Right atrium auricular region (tissue), 2 donors: ENCODE measurements at regions not wholly inside any gene's neighbourhood (a gene's known extent, or its start where the extent isn't known, plus 50 kb on each side); places are given as distances from the start of the nearest gene placed in this dataset.

ENCODE experiments used
- DNase-seq: peaks from one replicate; pipeline ENCODE4 v3.0.0-alpha.2; 2019; ENCODE audit warnings: low spot score
- H3K27ac ChIP-seq, 2 donors: fragments of 200-600 bp; sonication (generic); 1 replicate in 1 of 2; 2 replicates in 1 of 2; pipeline ENCODE4 v1.5.1; 2016 to 2019
- H3K27me3 ChIP-seq, 2 donors: fragments of 200-600 bp; sonication (generic); one replicate each; pipeline versions ENCODE4 v1.5.1 to v1.6.0; 2017 to 2019
- H3K36me3 ChIP-seq: fragments of 200-600 bp; sonication (generic); one replicate; pipeline ENCODE4 v1.5.1; 2016
- H3K4me1 ChIP-seq, 2 donors: fragments of 200-600 bp; sonication (generic); one replicate each; pipeline versions ENCODE4 v1.5.1 to v1.6.0; 2017 to 2019
- H3K4me3 ChIP-seq, 2 donors: fragments of 200-600 bp; sonication (generic); 1 replicate in 1 of 2; 2 replicates in 1 of 2; pipeline ENCODE4 v1.5.1; 2017 to 2019; ENCODE audit warnings: mild to moderate bottlenecking in 1 of 2, moderate library complexity in 1 of 2
- H3K9me3 ChIP-seq, 2 donors: fragments of 200-600 bp; sonication (generic); one replicate each; pipeline ENCODE4 v1.5.1; 2019
- TF ChIP-seq, protein P1 (sequence below), 2 donors: fragments of 200-600 bp; sonication (generic); IDR thresholded peaks; one replicate each; pipeline ENCODE4 v1.5.1; 2019; ENCODE audit warnings: antibody characterized with exemption in 2 of 2

DNA sequence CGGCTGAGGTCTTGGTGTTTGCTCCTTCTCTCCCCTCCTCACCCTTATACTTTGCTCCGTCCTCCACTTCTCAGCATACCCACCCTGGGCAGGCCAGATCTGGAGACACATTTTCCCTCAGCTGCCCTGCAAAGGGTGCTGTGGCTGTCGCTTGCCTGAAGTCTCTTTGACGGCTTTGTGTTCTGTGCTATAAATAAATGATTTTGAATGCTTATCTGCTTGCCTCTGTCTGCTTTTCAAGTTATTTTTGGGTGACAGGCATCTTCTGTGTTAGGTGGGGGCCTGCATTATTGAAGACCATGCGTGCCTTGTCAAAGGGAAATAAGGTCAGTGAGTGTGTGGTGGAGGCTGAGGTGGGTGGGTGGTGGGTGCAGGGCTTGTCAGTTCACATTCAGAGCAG is 66.9 kb upstream of the KCND3 start:
- no peaks in the 10 kb centered on the region for H3K36me3 ChIP-seq
- H3K9me3 ChIP-seq = no peaks in the 10 kb centered on the region
- no peaks in the 10 kb centered on the region for H3K27me3 ChIP-seq
- peaks cover 0 to 34% of the 10 kb centered on the region in 2 donors for H3K4me1 ChIP-seq
- no peak for DNase-seq
- TF ChIP-seq, protein P1, sequence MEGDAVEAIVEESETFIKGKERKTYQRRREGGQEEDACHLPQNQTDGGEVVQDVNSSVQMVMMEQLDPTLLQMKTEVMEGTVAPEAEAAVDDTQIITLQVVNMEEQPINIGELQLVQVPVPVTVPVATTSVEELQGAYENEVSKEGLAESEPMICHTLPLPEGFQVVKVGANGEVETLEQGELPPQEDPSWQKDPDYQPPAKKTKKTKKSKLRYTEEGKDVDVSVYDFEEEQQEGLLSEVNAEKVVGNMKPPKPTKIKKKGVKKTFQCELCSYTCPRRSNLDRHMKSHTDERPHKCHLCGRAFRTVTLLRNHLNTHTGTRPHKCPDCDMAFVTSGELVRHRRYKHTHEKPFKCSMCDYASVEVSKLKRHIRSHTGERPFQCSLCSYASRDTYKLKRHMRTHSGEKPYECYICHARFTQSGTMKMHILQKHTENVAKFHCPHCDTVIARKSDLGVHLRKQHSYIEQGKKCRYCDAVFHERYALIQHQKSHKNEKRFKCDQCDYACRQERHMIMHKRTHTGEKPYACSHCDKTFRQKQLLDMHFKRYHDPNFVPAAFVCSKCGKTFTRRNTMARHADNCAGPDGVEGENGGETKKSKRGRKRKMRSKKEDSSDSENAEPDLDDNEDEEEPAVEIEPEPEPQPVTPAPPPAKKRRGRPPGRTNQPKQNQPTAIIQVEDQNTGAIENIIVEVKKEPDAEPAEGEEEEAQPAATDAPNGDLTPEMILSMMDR (IDR thresholded peaks at IDR 0.05) = no peak
- no peak overlapping the region for H3K4me3 ChIP-seq
- peak overlapping the region; percentile 35 to 77 for H3K27ac ChIP-seq

DNA sequence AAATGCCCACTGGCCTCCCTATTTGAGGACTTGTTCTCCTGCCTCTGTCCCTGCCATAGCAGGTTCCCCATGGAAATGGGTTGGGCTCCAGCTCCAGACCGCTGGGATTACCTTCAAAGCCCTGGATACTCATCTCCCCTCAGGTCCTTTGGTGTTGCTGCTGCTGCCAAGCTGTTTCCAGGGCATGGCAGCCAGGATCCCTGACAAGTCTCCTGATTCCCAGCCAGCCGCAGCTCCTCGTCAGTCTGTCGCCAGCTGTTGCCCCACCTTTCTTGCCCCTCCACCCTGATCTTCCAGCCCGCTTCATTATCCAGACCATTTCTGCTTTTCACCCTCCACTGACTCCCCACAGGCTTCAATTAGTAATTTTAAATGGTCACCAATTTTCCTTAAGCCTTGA is 68.3 kb upstream of the KCND3 start:
- no peak for DNase-seq

DNA sequence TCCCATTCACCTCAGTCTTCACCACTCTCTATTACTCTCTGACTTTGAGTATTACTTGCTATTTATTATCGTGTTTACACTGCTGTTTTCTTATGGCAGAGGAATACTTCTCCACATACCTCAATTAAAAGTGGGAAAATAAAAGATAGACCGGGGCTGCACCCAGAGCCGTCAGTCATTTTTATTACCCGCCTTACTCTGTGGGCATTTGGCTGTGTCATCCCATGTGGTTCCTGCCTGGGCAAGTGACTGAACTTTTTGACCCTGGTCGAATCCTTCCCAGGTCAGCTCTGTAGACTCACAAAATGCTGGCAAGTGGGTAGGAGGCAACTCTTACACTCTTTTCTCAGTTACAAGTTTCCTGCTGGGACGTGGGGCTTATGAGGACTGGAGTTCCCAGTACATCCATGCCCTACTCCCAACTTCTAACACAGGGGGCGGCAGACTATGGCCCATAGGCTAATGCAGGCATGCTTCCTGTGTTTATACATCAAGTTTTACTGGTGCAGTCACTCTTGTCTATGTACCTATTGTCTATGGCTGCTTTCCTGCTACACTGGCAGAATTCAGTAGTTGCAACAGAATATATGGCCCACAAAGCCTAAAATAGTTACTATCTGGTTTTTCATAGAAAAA is 69.5 kb upstream of the KCND3 start:
- H3K4me3 ChIP-seq = no peak overlapping the region
- no peaks in the 10 kb centered on the region for H3K27me3 ChIP-seq
- H3K9me3 ChIP-seq = no peaks in the 10 kb centered on the region
- no peak for DNase-seq
- TF ChIP-seq, protein P1 (IDR thresholded peaks at IDR 0.05) = no peak
- no peak overlapping the region for H3K27ac ChIP-seq
- H3K4me1 ChIP-seq = peaks cover 0 to 39% of the 10 kb centered on the region in 2 donors
- H3K36me3 ChIP-seq = no peaks in the 10 kb centered on the region

More for the DNA sequence above, 68.3 kb upstream of the KCND3 start:
- Histone ChIP-seq H3K27ac (peak overlapping the region in 1 of 2 donors; percentile 6), H3K27me3 (no peaks in the 10 kb centered on the region), H3K4me1 (peaks cover 0 to 34% of the 10 kb centered on the region in 2 donors), H3K9me3 (no peaks in the 10 kb centered on the region), H3K4me3 (no peak overlapping the region), H3K36me3 (no peaks in the 10 kb centered on the region)
- TF ChIP-seq, protein P1 (IDR thresholded peaks at IDR 0.05) = no peak

DNA sequence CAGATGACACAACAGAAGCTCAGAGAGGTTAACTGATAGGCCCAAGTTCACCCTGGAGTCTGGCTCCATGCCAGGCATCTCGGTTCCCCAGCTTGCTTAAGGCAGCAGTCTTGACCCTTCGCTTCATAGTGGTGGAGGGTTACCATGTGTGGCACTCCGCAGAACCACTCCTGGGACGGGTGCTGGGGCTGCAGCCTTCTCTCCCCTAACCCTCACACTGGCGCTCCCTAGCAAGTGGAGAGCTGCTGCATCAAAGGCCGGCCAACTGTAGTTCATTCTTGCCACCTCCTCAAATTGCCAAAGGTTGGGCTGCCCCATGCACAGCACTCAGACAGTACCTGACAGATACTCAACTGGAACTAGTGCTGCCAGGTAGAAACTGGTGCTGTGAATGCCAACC is 70.2 kb upstream of the KCND3 start:
- TF ChIP-seq, protein P1 (IDR thresholded peaks at IDR 0.05) = no peak
- Histone ChIP-seq H3K4me1 (peaks cover 0 to 46% of the 10 kb centered on the region in 2 donors), H3K27me3 (no peaks in the 10 kb centered on the region), H3K4me3 (no peak overlapping the region), H3K27ac (no peak overlapping the region), H3K9me3 (no peaks in the 10 kb centered on the region), H3K36me3 (no peaks in the 10 kb centered on the region)
- DNase-seq = no peak

DNA sequence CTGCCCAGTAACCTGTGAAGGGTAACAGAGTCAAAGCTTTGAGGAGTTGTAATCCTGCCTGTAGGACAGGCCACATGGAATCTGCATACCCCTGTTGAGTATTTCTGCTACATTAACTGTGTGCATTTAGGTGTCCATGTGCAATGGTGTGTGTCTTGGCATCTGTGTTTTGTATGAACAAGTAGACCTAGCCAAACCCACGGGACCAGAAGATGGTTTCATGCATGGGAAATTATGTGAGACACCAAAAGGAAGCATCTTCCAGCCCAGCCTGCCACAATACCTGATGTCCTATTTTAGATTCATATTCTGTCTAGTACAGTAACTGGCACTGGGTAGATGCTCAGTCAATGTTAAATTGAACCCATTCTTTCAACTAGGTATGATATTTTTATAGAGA is 70.8 kb upstream of the KCND3 start:
- TF ChIP-seq, protein P1 (IDR thresholded peaks at IDR 0.05) = no peak
- no peak overlapping the region for H3K27ac ChIP-seq
- no peak overlapping the region for H3K4me3 ChIP-seq
- peaks cover 0 to 40% of the 10 kb centered on the region in 2 donors for H3K4me1 ChIP-seq
- no peaks in the 10 kb centered on the region for H3K27me3 ChIP-seq
- no peaks in the 10 kb centered on the region for H3K9me3 ChIP-seq
- no peaks in the 10 kb centered on the region for H3K36me3 ChIP-seq
- DNase-seq = no peak

DNA sequence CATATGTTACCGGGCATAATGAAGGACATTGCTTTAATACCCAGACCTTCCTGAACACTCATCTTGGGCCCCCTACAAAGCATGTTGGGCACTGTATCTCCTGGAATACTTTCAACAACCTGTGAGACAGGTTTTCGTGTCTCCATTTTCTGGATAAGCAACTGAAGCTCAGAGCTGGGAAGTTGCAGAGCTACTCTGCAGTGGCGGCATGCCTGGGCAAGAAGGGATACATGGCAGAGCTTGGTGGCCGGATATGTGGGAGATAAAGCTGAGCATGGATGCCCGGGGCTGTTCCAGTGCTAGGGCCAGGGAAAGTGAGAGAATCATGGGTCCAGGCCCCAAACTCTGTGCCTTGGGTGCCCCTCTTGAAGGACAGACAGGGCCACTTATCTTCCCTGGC is 71.6 kb upstream of the KCND3 start:
- Histone ChIP-seq H3K36me3 (no peaks in the 10 kb centered on the region), H3K27ac (no peak overlapping the region), H3K4me3 (no peak overlapping the region), H3K9me3 (no peaks in the 10 kb centered on the region), H3K27me3 (no peaks in the 10 kb centered on the region), H3K4me1 (peaks cover 0 to 32% of the 10 kb centered on the region in 2 donors)
- TF ChIP-seq, protein P1 (IDR thresholded peaks at IDR 0.05) = no peak
- DNase-seq = no peak
